Neural cell (in vitro differentiated cells): ENCODE measurements at regions not wholly inside any gene's neighbourhood (a gene's known extent, or its start where the extent isn't known, plus 50 kb on each side); places are given as distances from the start of the nearest gene placed in this dataset.

Experiments
- H2AFZ ChIP-seq: fragments of 200-600, 300-800 bp; sonication (generic), shearing (Covaris generic); 2 replicates; pipeline ENCODE4 v1.6.0; 2014; ENCODE audit warnings: low read depth, mild to moderate bottlenecking, antibody characterized with exemption, low read length, moderate library complexity
- H3F3A ChIP-seq: fragments of 200-600 bp; shearing (Covaris generic); 2 replicates; pipeline ENCODE4 v1.6.1; 2016; ENCODE audit warnings: mild to moderate bottlenecking, moderate library complexity, mixed read lengths, antibody characterized with exemption, low read length; ENCODE audit not compliant: insufficient read depth, poor library complexity, severe bottlenecking
- H3K27ac ChIP-seq: fragments of 200-600, 300-800 bp; sonication (generic), shearing (Covaris generic); 2 replicates; pipeline ENCODE4 v1.5.1; 2014; ENCODE audit warnings: mild to moderate bottlenecking, low read length, moderate library complexity
- H3K27me3 ChIP-seq: fragments of 300-800, 200-600 bp; sonication (generic), shearing (Covaris generic); 2 replicates; pipeline ENCODE4 v1.6.0; 2014; ENCODE audit warnings: mild to moderate bottlenecking, low read depth, low read length, moderate library complexity; ENCODE audit not compliant: insufficient read depth
- H3K36me3 ChIP-seq: fragments of 300-800, 200-600 bp; sonication (generic), shearing (Covaris generic); 2 replicates; pipeline ENCODE4 v1.5.1; 2014; ENCODE audit warnings: mild to moderate bottlenecking, antibody characterized with exemption, low read length, moderate library complexity; ENCODE audit not compliant: insufficient read depth
- H3K4me2 ChIP-seq: fragments of 300-800, 200-600 bp; sonication (generic), shearing (Covaris generic); 2 replicates; pipeline ENCODE4 v1.6.0; 2014; ENCODE audit warnings: mild to moderate bottlenecking, low read length
- H3K4me3 ChIP-seq: fragments of 300-800, 200-600 bp; sonication (generic), shearing (Covaris generic); 2 replicates; pipeline ENCODE4 v1.5.1; 2014; ENCODE audit warnings: mild to moderate bottlenecking, low read length, moderate library complexity
- H3K79me2 ChIP-seq: fragments of 200-600 bp; shearing (Covaris generic); replicated peaks from 2 replicates; pipeline ENCODE4 v1.6.0; 2014; ENCODE audit warnings: mild to moderate bottlenecking, low read length, moderate library complexity; ENCODE audit not compliant: insufficient read depth
- H3K9ac ChIP-seq: fragments of 300-800, 200-600 bp; sonication (generic), shearing (Covaris generic); 2 replicates; pipeline ENCODE4 v1.6.1; 2016; ENCODE audit warnings: mild to moderate bottlenecking, low read length, mixed read lengths
- H3K9me2 ChIP-seq: fragments of 200-600 bp; shearing (Covaris generic); 2 replicates; pipeline ENCODE4 v1.6.1; 2016; ENCODE audit warnings: mild to moderate bottlenecking, low read length, mixed read lengths; ENCODE audit not compliant: insufficient read depth
- H3K9me3 ChIP-seq: fragments of 200-600, 300-800 bp; sonication (generic), shearing (Covaris generic); 2 replicates; pipeline ENCODE4 v1.6.1; 2016; ENCODE audit warnings: mild to moderate bottlenecking, mixed run types, low read length, moderate library complexity, mixed read lengths
- H4K20me1 ChIP-seq: fragments of 200-600 bp; shearing (Covaris generic); 2 replicates; pipeline ENCODE4 v1.6.1; 2016; ENCODE audit warnings: mild to moderate bottlenecking, mixed run types; ENCODE audit not compliant: insufficient read depth
- CTCF ChIP-seq: fragments of 450-650 bp; IDR thresholded peaks from 2 replicates; pipeline ENCODE4 v1.5.1; 2014; ENCODE audit warnings: antibody characterized with exemption, mild to moderate bottlenecking, moderate library complexity; ENCODE audit not compliant: poor library complexity, severe bottlenecking
- EP300 ChIP-seq: fragments of 450-650 bp; conservative IDR thresholded peaks from 2 replicates; pipeline ENCODE4 v1.6.1; 2014; ENCODE audit warnings: antibody characterized with exemption, mild to moderate bottlenecking, moderate library complexity; ENCODE audit not compliant: poor library complexity, severe bottlenecking
- EZH2 ChIP-seq: fragments of 200-600, 300-800 bp; shearing (Covaris generic), sonication (generic); IDR thresholded peaks from 2 replicates; pipeline ENCODE4 v1.6.1; 2014; ENCODE audit warnings: antibody characterized with exemption, low read length, borderline replicate concordance, mild to moderate bottlenecking; ENCODE audit not compliant: insufficient read depth, poor library complexity, severe bottlenecking
- MXI1 ChIP-seq: fragments of 450-650 bp; conservative IDR thresholded peaks from 2 replicates; pipeline ENCODE4 v1.6.1; 2014; ENCODE audit warnings: antibody characterized with exemption, mild to moderate bottlenecking; ENCODE audit not compliant: poor library complexity, severe bottlenecking
- POLR2AphosphoS5 ChIP-seq: IDR thresholded peaks from 2 replicates; pipeline ENCODE4 v1.6.1; 2012
- RAD21 ChIP-seq: fragments of 450-650 bp; conservative IDR thresholded peaks from 2 replicates; pipeline ENCODE4 v1.6.1; 2014; ENCODE audit warnings: antibody characterized with exemption, mild to moderate bottlenecking, moderate library complexity
- REST ChIP-seq: IDR thresholded peaks from 2 replicates; pipeline ENCODE4 v1.6.1; 2012; ENCODE audit warnings: borderline replicate concordance
- SMC3 ChIP-seq: fragments of 450-650 bp; conservative IDR thresholded peaks from 2 replicates; pipeline ENCODE4 v1.6.1; 2014; ENCODE audit warnings: antibody characterized with exemption, mild to moderate bottlenecking, moderate library complexity; ENCODE audit not compliant: poor library complexity
- TAF1 ChIP-seq: IDR thresholded peaks from 2 replicates; pipeline ENCODE4 v1.6.1; 2012; ENCODE audit warnings: low read depth

DNA sequence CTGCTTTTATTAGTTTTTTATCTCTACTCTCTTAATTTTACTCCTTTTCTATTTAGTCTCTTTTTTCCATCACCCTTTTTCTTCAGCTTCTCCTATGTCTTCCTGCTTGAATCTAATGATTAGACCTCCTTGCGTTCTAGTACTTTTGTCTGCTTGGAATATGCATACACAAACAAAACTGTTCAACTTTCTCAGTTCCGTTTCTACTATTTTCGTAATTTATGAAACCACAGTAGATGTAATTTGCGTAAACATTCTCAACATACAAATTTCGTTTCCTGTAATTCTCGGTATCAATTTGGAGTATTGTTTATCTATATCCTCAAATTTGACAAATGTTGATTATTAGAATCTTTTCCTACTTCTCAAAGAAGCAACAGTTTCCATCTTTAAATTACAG is 772.5 kb downstream of the USP25 start:
- Histone ChIP-seq H3K4me3 (no peak overlapping the region), H3K9me3 (no peaks in the 10 kb centered on the region), H4K20me1 (no peaks in the 10 kb centered on the region), H3K9ac (no peak overlapping the region), H2AFZ (no peak overlapping the region), H3F3A (no peaks in the 10 kb centered on the region), H3K27ac (no peak overlapping the region), H3K79me2 (no peaks in the 10 kb centered on the region), H3K27me3 (no peaks in the 10 kb centered on the region), H3K9me2 (no peaks in the 10 kb centered on the region), H3K36me3 (no peaks in the 10 kb centered on the region), H3K4me2 (no peak overlapping the region)
- TF ChIP-seq POLR2AphosphoS5 (no peak), REST (no peak), RAD21 (no peak), MXI1 (no peak), CTCF (no peak)

GRCh38 chr21:16502897-16503296 is 773.1 kb downstream of the USP25 start:
- Histone ChIP-seq H2AFZ (no peak overlapping the region), H3F3A (no peaks in the 10 kb centered on the region), H3K4me3 (no peak overlapping the region), H3K27ac (no peak overlapping the region), H3K9me2 (no peaks in the 10 kb centered on the region), H3K79me2 (no peaks in the 10 kb centered on the region), H3K4me2 (no peak overlapping the region), H3K36me3 (no peaks in the 10 kb centered on the region), H3K27me3 (no peaks in the 10 kb centered on the region), H4K20me1 (no peaks in the 10 kb centered on the region), H3K9ac (no peak overlapping the region), H3K9me3 (no peaks in the 10 kb centered on the region)
- TF ChIP-seq MXI1 (no peak), CTCF (no peak), TAF1 (no peak), SMC3 (no peak), REST (no peak), EP300 (no peak), EZH2 (no peak), RAD21 (no peak), POLR2AphosphoS5 (no peak)
